Globus pallidus (tissue), 1 donor: ENCODE measurements at regions not wholly inside any gene's neighbourhood (a gene's known extent, or its start where the extent isn't known, plus 50 kb on each side); places are given as distances from the start of the nearest gene placed in this dataset.
"Not testable (repeated sequence)": the region's sequence is repeated elsewhere in the genome, so short reads cannot be mapped to it uniquely, and the experiment has no call there.

ENCODE experiments used
- DNase-seq: peaks from one replicate; pipeline ENCODE4 v3.0.0-alpha.2; 2015; ENCODE audit warnings: low spot score

DNA sequence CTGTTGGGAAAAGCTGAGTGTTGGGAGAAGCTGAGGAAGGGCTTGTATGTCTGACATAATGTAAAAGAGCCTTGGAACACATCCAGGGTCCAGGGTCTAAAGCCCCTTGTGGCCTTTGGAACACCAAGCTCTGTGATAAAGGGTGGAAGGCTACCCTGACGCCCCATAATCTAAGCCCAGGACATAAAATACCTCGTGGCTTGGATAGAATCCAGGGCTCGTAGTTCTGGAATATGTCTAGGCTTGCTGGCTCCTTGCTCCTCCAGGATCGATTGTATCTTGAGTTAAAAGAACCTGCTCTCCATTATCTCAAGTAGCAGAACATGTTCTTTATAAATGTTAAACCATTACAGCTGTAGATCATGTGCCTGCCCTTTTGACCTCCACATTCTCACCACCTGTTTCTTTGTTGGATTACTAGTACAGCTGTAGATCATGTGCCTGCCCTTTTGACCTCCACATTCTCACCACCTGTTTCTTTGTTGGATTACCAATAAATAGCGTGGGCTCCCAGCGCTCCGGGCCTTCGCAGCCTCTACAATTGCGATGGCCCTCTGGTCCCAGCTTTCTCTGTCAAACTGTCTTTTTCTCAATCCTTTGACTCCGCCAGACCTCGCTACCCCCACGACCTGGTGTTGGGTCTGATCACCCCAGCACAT, 246.9 kb upstream of the KCNH7 start:
- DNase-seq, result not testable (repeated sequence)

DNA sequence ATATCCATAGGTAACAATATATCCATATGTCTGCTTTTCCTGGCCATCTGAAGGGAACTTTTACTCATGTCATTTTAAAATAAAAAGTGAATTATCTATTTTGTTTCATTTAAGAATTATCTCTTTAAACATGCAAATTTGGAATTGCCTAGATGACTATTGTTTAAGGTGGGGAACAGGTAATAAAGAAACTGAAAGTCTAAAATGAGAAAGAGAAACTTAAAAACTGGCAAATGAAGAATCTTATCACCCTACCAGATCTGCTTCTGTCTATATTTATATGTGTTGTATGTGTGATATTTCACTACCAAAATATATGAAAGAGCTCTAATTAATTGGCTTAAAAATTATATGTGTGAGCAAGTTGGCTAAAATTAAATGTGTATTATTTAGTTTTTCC, 243.2 kb upstream of the KCNH7 start:
- DNase-seq, result no peak

DNA sequence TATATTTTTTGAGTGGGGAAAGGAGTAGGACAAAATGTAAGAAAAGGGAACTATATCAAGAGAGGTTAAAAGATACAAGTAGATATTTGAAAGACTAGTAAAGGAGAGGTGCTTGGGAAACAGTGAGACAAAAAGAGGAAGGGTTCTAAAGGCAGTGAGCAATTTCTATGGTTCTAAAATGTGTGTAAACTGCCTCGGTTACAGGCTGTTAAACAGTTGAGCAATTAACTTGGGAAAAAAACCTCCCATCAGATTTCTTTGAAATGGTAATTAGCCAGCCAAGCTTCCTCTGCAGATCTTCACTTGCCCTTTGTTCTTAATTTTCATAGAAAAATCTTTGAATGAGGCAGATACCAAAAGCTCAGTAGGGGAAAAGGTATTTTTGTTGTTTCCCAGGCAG, 238.7 kb upstream of the KCNH7 start:
- DNase-seq, result no peak

GRCh38 chr2:163066085-163066484, 227.5 kb upstream of the KCNH7 start:
- DNase-seq, result no peak

GRCh38 chr2:163062524-163062923, 224.0 kb upstream of the KCNH7 start:
- DNase-seq, result no peak

DNA sequence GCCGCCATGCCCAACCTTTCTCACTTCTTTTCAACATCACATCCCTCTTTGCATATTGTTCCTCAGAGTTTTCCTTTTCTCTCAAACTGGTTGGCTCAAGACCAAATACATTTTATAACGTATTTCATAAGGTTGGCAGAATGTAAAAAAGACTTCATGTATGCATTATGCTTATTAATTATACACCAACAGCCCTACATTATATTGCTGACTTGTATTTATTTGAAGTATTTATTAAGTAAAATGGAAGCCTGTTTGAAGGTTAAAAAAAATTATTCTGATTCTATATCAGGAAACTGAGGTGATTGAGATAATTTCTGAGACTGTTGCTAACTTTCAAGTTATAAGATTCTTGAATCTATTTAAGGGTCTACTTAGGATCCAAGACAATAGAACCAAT, 208.0 kb upstream of the KCNH7 start:
- DNase-seq, result no peak

DNA sequence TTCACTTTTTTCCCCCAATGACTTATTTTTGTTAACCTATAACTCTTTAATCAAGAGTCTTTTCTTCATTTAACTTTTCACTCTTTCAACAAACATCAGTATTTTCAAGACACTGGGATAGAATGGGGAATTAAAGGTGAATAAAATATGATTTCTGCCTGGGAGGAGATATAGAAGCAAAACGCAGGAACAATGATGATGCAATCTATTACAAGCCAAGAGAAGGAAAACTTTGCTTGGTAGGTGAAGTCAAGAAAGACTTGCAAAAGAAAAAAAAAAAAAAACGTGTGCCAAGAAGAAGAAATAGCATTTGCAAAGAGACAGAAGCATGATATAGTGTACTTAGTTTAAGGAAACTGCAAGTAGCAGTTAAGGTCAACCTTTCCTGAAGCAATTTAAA, 207.3 kb upstream of the KCNH7 start:
- DNase-seq, result no peak

GRCh38 chr2:163044114-163044513, 205.5 kb upstream of the KCNH7 start:
- DNase-seq, result no peak

- no peak for DNase-seq
These were observed 204.6 kb upstream of the KCNH7 start for GRCh38 chr2:163043201-163043600.

GRCh38 chr2:163039266-163039665, 200.7 kb upstream of the KCNH7 start:
- DNase-seq, result no peak

GRCh38 chr2:163028807-163029206, 190.2 kb upstream of the KCNH7 start:
- no peak for DNase-seq

DNA sequence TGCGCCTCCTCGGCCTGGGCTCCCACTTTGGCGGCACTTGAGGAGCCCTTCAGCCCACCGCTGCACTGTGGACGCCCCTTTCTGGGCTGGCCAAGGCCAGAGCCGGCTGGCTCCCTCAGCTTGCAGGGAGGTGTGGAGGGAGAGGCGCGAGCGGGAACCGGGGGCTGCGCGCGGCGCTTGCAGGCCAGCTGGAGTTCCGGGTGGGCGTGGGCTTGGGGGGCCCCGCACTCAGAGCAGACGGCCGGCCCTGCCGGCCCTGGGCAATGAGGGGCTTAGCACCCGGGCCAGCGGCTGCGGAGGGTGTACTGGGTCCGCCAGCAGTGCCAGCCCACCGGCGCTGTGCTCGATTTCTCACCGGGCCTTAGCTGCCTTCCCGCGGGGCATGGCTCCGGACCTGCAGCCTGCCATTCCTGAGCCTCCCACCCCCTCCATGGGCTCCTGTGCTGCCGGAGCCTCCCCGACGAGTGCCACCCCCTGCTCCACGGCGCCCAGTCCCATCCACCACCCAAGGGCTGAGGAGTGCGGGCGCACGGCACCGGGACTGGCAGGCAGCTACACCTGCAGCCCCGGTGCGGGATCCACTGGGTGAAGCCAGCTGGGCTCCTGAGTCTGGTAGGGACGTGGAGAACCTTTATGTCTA, 187.7 kb upstream of the KCNH7 start:
- not testable (repeated sequence) for DNase-seq

DNA sequence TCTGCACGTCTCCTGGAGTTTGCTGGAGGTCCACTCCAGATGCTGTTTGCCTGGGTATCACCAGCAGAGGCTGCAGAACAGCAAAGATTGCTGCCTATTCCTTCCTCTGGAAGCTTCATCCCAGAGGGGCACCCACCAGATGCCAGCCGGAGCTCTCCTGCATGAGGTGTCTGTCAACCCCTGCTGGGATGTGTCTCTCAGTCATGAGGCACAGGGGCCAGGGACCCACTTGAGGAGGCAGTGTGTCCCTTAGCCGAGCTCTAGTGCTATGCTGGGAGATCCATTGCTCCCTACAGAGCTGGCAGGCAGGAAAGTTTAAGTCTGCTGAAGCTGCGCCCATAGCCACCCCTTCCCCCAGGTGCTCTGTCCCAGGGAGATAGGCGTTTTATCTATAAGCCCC, 178.3 kb upstream of the KCNH7 start:
- not testable (repeated sequence) for DNase-seq

DNA sequence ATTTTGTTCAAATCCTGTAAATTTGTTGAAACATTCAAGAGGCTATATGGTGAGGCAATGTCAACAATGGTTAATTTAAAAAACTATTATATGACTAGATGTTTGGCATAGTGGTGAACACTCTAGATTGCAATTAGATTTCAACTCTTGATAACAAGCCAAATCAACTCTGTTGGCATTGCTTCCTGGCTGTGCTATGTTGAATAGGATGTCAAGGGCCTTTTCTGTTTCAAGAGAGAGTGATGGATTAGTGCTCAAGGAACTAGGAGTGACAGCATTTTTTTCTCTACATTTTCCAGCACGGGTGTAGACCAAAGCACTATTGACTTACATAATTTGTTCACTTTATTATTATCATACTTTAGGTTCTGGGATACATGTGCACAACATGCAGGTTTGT, 172.4 kb upstream of the KCNH7 start:
- DNase-seq, result no peak

GRCh38 chr2:163008642-163009041, 170.1 kb upstream of the KCNH7 start:
- no peak for DNase-seq

GRCh38 chr2:162994718-162995117, 156.2 kb upstream of the KCNH7 start:
- no peak for DNase-seq

DNA sequence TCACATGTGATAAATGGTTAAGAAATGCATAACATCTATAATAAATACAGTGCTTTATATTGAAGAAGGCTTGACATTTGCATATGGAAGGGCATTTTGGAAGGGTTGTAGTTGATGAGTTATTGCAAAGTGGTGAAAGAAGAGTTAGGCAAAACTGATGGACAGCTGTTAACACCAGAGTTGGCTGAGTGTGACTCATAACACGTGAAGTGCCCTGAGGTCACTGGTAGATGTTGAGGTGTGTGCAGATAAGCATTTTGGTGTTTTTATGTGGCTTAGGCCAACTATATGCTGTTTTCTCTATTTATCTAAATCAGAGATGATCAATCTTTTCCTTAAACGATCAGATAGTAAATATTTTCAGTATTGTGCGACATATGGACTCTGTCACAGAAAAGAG, 154.3 kb upstream of the KCNH7 start:
- DNase-seq, result no peak

- no peak for DNase-seq
These were observed 150.9 kb upstream of the KCNH7 start for GRCh38 chr2:162989507-162989906.

DNA sequence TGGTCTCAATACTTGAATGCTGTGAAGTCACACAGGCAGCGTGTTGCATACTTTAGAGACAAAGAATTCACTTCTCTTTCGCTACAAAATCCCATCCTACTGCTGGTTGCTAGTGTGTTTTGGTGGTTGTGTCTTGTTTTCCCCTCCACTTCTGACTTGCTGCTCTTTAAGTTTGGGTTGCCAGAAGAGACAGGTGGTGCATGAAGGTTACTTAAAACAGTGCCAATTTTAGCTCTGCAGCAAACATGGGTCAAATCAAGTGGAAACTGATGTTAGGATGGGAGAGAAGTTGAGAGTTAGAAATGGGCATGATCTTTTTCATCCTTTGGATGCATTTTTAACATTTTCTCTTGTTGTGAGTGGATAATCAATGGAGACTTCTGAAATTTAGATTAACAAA, 136.2 kb upstream of the KCNH7 start:
- DNase-seq, result no peak

DNA sequence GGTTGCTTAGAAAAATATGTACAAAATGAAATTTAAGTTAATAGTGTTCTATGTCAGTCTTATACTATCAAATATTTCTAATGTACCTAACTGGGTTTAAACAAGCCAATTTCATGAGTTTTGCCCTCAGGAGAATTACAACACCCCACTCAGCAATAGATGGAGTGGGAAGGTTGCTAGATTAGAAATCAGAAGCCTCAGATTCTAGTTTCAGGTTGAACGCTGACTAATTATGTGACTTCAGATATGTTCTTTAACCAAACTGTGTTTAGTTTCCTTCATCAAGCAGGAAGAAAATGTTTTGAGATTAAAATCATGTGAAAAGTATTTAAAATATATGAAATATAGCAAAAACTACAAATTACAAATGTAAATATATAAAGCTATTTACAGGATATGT, 133.8 kb upstream of the KCNH7 start:
- DNase-seq, result no peak

DNA sequence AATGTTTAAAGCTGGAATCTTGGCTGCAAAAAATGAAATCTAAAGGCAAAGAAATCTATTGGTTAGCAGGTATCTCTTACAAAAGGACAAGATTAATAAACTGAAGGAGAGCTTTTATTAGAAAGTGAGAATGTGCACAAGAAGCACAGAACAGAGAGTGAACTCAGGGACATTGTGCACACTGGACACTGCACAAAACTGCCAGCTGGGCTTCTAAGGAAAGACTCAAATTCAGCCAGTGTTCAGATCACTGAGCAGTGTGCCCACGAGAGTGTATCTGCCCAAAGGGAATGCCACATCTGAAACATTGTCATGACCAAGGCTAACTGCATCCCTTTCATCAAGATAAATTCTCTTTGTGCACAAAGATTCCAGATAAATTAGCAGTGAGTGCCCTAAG, 129.7 kb upstream of the KCNH7 start:
- DNase-seq, result no peak

DNA sequence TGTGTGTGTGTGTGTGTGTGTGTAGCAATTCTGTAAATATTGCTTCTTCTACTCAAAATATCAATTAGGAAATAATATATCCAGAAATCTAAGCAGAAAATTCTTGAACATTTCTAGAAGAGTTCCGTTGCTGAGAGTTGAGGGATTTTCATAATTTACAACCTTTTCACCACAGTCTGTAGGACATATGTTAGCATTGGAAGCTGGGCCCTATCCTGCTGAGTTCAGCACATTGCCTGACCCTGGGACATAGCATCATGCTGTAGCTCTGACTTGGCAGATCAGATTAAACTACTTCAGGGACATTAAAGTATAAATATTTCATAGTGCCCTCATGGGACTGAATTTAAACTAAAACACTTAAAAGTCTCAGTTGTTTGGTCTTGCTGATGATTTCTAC, 129.2 kb upstream of the KCNH7 start:
- no peak for DNase-seq

GRCh38 chr2:162967147-162967546, 128.6 kb upstream of the KCNH7 start:
- no peak for DNase-seq

GRCh38 chr2:162965191-162965590, 126.6 kb upstream of the KCNH7 start:
- no peak for DNase-seq
